Epithelial cell of esophagus (primary cell): ENCODE measurements at regions not wholly inside any gene's neighbourhood (a gene's known extent, or its start where the extent isn't known, plus 50 kb on each side); places are given as distances from the start of the nearest gene placed in this dataset.

Experiments used
- DNase-seq: peaks from one replicate; pipeline ENCODE4 v3.0.0; 2010; ENCODE audit warnings: low read depth
- H3K4me3 ChIP-seq: 2 replicates; pipeline ENCODE4 v1.5.1; 2011; ENCODE audit warnings: mild to moderate bottlenecking, low read length, control low read depth
- TF ChIP-seq, protein P1 (sequence below): IDR thresholded peaks from 2 replicates; pipeline ENCODE4 v1.5.1; 2011; ENCODE audit warnings: low read depth, mild to moderate bottlenecking, low read length, control low read depth, inconsistent platforms; ENCODE audit not compliant: insufficient read depth; ENCODE audit errors: missing control alignments

DNA sequence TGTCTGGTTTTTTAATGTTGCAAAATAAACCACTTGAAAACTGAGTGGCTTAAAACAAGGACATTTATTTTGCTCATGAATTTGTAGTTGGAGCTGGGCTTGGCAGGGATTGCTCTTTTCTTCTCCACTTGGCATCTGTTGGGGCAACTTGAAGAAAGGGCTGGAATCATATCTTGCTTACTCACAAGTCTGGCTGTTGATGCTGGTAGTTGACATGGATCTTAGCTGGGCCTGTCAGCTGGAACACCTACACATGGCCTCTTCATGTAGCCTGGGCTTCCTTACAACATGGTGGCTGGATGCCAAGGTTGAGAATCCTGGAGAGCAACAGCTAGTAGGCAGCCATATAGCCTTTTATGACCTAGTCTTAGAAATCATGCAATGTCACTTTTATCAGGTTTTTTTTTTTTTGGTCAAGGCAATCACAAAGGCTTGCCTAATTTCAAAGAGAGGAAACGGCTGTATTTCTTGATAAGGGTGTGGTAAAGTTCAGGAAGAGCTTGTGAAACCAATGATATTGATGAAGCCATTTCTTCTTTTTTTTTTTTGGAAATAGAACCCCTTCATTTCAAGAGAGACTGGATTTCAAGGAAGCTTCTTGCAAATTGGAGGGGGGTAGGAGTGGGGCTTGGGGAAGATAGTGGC is 262.1 kb downstream of the IL20RB start:
- no peak for DNase-seq
- TF ChIP-seq, protein P1, sequence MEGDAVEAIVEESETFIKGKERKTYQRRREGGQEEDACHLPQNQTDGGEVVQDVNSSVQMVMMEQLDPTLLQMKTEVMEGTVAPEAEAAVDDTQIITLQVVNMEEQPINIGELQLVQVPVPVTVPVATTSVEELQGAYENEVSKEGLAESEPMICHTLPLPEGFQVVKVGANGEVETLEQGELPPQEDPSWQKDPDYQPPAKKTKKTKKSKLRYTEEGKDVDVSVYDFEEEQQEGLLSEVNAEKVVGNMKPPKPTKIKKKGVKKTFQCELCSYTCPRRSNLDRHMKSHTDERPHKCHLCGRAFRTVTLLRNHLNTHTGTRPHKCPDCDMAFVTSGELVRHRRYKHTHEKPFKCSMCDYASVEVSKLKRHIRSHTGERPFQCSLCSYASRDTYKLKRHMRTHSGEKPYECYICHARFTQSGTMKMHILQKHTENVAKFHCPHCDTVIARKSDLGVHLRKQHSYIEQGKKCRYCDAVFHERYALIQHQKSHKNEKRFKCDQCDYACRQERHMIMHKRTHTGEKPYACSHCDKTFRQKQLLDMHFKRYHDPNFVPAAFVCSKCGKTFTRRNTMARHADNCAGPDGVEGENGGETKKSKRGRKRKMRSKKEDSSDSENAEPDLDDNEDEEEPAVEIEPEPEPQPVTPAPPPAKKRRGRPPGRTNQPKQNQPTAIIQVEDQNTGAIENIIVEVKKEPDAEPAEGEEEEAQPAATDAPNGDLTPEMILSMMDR = no peak
- H3K4me3 ChIP-seq = no peak overlapping the region

- TF ChIP-seq, protein P1 = no peak
- H3K4me3 ChIP-seq = no peak overlapping the region
- DNase-seq = no peak
Observed at GRCh38 chr3:137222736-137223225, 265.0 kb downstream of the IL20RB start.

- TF ChIP-seq, protein P1 = no peak
- DNase-seq = no peak
- H3K4me3 ChIP-seq = no peak overlapping the region
Observed at GRCh38 chr3:137224464-137224863, 266.7 kb downstream of the IL20RB start.

- TF ChIP-seq, protein P1 = no peak
- no peak overlapping the region for H3K4me3 ChIP-seq
- DNase-seq = no peak
Observed at GRCh38 chr3:137242836-137243400, 285.1 kb downstream of the IL20RB start.

GRCh38 chr3:137246491-137246890 is 288.7 kb downstream of the IL20RB start:
- no peak overlapping the region for H3K4me3 ChIP-seq
- no peak for DNase-seq
- TF ChIP-seq, protein P1 = no peak

DNA sequence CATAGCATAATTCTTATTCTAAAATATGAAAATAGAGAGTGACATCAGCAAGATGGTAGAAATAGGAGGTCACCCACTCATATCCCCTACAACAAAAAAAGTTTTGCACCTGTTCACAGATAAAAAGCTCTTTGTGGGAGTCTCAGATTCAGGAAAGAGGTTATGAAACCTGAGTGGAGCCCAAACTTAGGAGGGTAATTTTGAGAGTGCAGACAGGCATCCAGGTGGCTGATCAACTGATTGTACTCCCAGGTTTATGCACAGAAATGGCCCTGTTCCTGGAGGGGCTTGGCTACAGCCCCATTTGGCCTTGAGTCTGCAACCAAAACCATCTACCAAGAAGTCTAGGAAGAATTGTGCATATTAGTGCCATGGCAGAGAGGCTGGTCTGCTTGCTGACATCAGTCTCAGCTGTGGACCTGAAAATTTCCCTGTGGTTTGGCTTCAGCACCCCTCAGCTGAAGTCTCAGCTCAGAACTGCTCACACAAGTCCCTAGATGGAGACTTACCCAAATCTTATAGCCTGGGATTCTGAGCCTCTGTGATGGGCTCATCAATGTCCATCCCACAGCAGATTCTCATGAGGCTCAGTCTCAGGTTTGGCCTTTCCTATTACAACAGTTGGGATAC is 291.6 kb downstream of the IL20RB start:
- DNase-seq = no peak
- H3K4me3 ChIP-seq = no peak overlapping the region
- TF ChIP-seq, protein P1 = no peak

DNA sequence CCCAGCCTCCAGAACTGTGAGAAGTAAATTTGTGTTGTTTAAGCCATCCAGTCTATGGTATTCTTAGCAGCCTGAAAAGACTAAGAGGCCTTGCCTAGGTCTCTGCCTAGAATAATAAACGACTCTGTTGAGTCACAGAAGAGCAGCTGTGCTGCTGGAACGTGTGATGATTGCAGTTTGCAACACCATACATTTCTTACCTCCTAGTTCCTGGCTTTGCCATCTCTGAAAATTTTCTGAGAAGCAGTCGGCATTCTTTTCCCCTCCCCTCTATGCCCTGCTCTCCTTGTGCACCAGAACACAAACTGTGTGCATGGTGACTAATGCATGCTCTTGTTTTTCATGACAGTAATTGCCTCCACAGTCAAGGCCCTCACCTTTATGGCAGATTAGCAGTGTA is 301.3 kb downstream of the IL20RB start:
- DNase-seq = no peak
- no peak overlapping the region for H3K4me3 ChIP-seq
- TF ChIP-seq, protein P1 = no peak
